Activated CD4-positive, CD25-positive, alpha-beta regulatory T cell (primary cell): ENCODE measurements at regions not wholly inside any gene's neighbourhood (a gene's known extent, or its start where the extent isn't known, plus 50 kb on each side); places are given as distances from the start of the nearest gene placed in this dataset.
"Not testable (repeated sequence)": the region's sequence is repeated elsewhere in the genome, so short reads cannot be mapped to it uniquely, and the experiment has no call there.

Experiments
- DNase-seq, 4 experiments: peaks; one replicate each; lab custom pipeline; 2025; lab: John Stamatoyannopoulos, UW

GRCh38 chr10:78096486-78096885 lies 62.8 kb downstream of the RPS24 start:
- DNase-seq = not testable (repeated sequence)

DNA sequence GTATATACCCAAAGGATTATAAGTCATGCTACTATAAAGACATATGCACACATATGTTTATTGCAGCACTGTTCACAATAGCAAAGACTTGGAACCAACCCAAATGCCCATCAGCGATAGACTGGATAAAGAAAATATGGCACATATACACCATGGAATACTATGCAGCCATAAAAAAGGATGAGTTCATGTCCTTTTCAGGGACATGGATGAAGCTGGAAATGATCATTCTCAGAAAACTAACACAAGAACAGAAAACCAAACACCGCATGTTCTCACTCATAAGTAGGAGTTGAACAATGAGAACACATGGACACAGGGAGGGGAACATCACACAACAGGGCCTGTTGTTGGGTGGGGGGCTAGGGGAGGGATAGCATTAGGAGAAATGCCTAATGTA lies 68.9 kb downstream of the RPS24 start:
- DNase-seq = not testable (repeated sequence)

GRCh38 chr10:78109210-78109609 lies 75.5 kb downstream of the RPS24 start:
- no peak for DNase-seq

GRCh38 chr10:78115135-78115853 lies 81.6 kb downstream of the RPS24 start:
- no peak for DNase-seq

DNA sequence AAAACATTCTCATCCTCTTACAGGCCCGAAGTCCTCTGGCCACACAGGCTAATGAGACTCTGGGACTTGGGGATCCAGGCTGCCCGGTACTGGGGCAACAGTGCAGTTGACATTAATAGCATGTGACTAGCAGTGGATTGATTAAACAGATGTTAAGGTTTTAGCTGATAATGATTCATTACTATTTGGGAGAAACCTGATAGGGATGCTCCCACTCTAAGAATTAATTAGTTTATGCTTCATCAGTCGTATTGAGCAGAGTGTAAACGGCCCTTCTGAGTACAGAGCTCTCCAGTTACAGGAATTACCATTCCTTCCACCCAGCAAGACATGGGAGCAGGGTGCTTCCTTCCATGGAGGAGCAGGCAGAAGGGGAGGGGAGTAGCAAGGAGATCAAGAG lies 82.7 kb downstream of the RPS24 start:
- no peak for DNase-seq

DNA sequence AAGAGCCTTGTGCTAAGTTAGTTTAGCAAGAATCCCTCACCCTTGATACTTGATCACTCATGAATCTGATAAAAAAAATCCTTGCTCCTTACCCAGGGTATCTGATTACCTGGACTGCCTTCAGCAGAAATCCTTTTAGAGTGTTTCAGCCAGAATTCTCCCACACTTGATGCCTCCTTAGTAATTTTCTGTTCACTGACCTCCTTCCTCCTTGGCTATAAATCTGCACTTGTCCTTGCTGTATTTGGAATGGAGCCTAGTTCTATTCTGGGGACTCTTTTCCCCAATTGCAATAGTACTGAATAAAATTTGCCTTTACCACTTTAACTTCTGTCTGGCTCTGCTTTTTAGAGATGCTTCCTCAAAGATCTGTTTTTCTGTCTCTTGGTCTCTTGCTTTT lies 84.9 kb downstream of the RPS24 start:
- no peak for DNase-seq

- no peak for DNase-seq
Measured at GRCh38 chr10:78121801-78122200, 88.1 kb downstream of the RPS24 start.

DNA sequence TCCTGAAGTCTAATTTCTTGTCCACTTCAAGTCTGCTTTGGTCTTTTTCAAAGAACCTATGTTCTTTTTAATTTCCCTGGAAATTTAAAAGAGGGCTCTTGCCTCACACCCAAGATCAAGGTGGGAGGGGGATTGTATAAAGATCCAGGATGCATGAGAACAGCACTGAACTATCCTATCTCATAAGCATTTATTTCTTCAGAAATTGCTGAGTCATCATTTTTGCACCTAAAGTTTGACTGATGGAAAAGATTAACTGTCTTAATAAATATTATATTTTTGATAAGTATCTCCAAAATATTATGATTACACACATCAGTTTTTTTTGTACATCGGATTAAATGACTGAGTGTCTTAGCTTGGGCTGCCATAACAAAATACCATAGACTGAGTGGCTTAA lies 90.5 kb downstream of the RPS24 start:
- no peak for DNase-seq

DNA sequence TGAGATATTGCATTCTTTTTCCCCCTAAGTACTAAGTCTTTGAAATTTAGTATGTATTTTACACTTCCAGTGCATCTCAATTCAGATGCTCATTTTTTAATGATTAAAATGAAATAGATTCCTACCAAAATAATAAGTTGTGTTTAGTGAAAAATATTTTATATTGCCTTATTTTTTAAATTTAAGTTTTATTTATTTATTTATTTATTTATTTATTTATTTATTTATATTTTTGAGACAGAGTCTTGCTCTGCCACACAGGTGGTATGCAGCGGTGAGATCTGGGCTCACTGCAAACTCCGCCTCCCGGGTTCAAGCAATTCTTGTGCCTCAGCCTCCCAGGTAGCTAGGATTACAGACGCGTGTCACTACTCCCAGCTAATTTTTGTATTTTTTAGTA lies 95.5 kb downstream of the RPS24 start:
- no peak for DNase-seq

DNA sequence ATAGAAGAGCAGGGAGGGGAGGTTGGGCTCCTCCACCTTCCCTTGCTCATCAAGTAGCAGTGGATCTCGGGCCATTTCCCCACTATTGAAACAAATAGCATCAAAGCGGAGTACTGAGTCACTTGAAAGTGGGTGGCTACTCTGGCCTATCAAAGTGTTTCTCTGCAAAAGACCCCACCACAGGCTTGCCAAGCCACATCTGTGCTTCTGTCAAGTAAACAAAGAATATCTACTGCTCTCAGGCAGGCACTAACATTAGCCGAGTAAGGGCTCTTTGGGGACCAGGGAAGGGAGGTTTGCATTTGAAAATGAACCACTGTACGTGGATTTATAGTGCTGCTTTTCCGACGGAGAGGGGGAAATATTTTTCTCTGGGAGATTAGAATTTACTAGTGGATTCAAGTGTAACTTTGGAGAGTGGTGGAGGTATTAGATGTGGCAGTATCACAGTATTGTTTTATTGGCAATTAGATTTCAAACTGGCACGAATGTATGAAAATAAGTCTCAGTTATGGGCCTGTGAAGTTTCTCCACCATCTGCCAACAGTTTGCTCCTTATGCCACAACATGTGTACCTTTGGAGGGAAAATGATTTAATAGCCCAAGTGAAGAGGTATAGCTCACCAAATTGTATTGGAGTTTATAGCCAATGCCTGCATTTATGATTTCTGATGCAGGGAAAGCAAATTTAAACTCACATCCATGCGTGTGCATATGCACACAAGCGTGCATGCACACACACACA lies 97.5 kb downstream of the RPS24 start:
- DNase-seq = no peak

- DNase-seq = no peak
Measured at GRCh38 chr10:78134773-78135306, 101.2 kb downstream of the RPS24 start.

GRCh38 chr10:78137147-78137546 lies 103.5 kb downstream of the RPS24 start:
- DNase-seq = no peak

DNA sequence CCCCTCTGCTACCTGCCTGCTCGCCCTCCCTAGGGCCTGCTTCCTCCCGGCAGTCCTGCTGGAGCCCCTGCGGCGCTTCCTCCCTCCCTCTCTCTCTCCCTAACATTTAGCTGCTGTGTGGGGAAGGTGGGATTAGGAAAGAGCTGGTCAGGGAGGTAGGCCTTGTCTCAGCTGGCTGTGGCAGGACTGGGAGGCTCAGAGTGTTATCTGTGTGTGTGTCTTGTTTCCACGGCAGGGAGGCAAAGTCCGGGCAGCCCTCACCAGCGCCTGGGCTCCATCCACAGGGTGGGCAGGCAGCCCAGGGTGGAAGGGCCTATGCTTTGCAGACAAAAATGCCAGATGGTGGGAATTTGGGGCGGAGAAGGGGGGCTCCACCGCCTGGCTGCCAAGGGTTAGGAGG lies 105.7 kb downstream of the RPS24 start:
- DNase-seq = no peak

GRCh38 chr10:78140066-78140630 lies 106.5 kb downstream of the RPS24 start:
- no peak for DNase-seq

DNA sequence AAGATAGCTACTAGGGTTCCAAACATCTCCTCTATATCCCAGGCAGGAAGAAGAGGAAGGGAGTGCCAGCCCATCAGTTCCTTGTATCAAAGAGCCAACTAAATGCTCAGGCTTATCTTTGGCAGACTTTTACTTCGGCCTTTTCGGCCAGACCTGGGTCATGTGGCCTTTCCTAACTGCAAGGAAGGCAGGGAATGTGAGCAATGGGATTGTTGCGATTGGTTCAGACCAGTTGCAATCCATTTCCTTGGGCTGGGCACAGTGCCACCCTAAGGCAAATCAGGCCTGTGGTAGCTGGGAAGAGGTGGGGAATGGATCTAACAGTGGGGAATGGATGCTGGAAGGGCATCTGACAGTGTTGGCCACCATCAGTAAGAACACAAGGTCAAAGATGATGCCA lies 109.9 kb downstream of the RPS24 start:
- no peak for DNase-seq

GRCh38 chr10:78146200-78146599 lies 112.5 kb downstream of the RPS24 start:
- no peak for DNase-seq

- no peak for DNase-seq
Measured at GRCh38 chr10:78147202-78147601, 113.5 kb downstream of the RPS24 start.

- DNase-seq = no peak
Measured at GRCh38 chr10:78148216-78148960, 114.7 kb downstream of the RPS24 start.

GRCh38 chr10:78148961-78149612 lies 115.4 kb downstream of the RPS24 start:
- no peak for DNase-seq

GRCh38 chr10:78150756-78151155 lies 117.1 kb downstream of the RPS24 start:
- DNase-seq = no peak

DNA sequence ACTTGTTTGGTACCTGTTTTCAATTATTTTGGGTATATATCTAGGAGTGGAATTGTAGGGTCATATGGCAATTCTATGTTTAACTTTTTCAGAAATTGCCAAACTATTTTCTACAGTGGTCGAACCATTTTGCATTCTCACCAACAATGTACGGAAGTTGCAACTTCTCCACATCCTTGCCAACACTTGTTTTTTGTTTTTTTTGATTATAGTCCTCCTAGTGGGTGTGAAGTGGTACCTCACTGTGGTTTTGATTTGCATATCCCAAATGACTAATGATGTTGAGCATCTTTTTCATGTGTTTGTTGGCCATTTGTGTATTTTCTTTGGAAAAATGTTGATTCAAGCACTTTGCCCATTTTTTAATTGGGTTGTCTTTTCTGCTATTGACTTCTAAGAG lies 122.1 kb downstream of the RPS24 start:
- no peak for DNase-seq

- DNase-seq = no peak
Measured at GRCh38 chr10:78160591-78160990, 126.9 kb downstream of the RPS24 start.
